ENCODE measurements at regions not wholly inside any gene's neighbourhood (a gene's known extent, or its start where the extent isn't known, plus 50 kb on each side); places are given as distances from the start of the nearest gene placed in this dataset.
"Not testable (repeated sequence)": the region's sequence is repeated elsewhere in the genome, so short reads cannot be mapped to it uniquely, and the experiment has no call there.

GRCh38 chr2:236375973-236376476, 111.8 kb upstream of the ASB18 start:
- no peak for DNase-seq (ENCODE audit: low read depth in 2 of 2)

GRCh38 chr2:236376566-236377244, 112.5 kb upstream of the ASB18 start:
- no peak for DNase-seq (ENCODE audit: low read depth in 2 of 2)

- DNase-seq (ENCODE audit: low read depth in 2 of 2) = no peak
These were observed 115.9 kb upstream of the ASB18 start for GRCh38 chr2:236380051-236380612.

GRCh38 chr2:236381253-236381652, 117.0 kb upstream of the ASB18 start:
- DNase-seq (ENCODE audit: low read depth in 2 of 2) = not testable (repeated sequence)

- not testable (repeated sequence) for DNase-seq (ENCODE audit: low read depth in 2 of 2)
These were observed 125.3 kb upstream of the ASB18 start for GRCh38 chr2:236389284-236390216.

GRCh38 chr2:236393101-236393500, 128.9 kb upstream of the ASB18 start:
- no peak for DNase-seq (ENCODE audit: low read depth in 2 of 2)

- DNase-seq (ENCODE audit: low read depth in 2 of 2) = no peak
These were observed 129.4 kb upstream of the ASB18 start for GRCh38 chr2:236393581-236393980.

GRCh38 chr2:236394571-236394970, 130.4 kb upstream of the ASB18 start:
- no peak for DNase-seq (ENCODE audit: low read depth in 2 of 2)

GRCh38 chr2:236395067-236395466, 130.9 kb upstream of the ASB18 start:
- DNase-seq (ENCODE audit: low read depth in 2 of 2) = no peak

GRCh38 chr2:236396818-236397350, 132.7 kb upstream of the ASB18 start:
- DNase-seq (ENCODE audit: low read depth in 2 of 2) = no peak

GRCh38 chr2:236397681-236398080, 133.5 kb upstream of the ASB18 start:
- no peak for DNase-seq (ENCODE audit: low read depth in 2 of 2)

- DNase-seq (ENCODE audit: low read depth in 2 of 2) = no peak
These were observed 135.2 kb upstream of the ASB18 start for GRCh38 chr2:236399409-236399808.

- DNase-seq (ENCODE audit: low read depth in 2 of 2) = no peak
These were observed 135.9 kb upstream of the ASB18 start for GRCh38 chr2:236400046-236400574.

GRCh38 chr2:236400594-236401360, 136.6 kb upstream of the ASB18 start:
- DNase-seq (ENCODE audit: low read depth in 2 of 2) = no peak

- DNase-seq (ENCODE audit: low read depth in 2 of 2) = no peak
These were observed 138.0 kb upstream of the ASB18 start for GRCh38 chr2:236402033-236402790.

- no peak for DNase-seq (ENCODE audit: low read depth in 2 of 2)
These were observed 138.9 kb upstream of the ASB18 start for GRCh38 chr2:236403125-236403524.

GRCh38 chr2:236403811-236404210, 139.6 kb upstream of the ASB18 start:
- no peak for DNase-seq (ENCODE audit: low read depth in 2 of 2)

- DNase-seq (ENCODE audit: low read depth in 2 of 2) = no peak
These were observed 140.1 kb upstream of the ASB18 start for GRCh38 chr2:236404346-236404745.

GRCh38 chr2:236405357-236405756, 141.2 kb upstream of the ASB18 start:
- DNase-seq (ENCODE audit: low read depth in 2 of 2) = no peak

GRCh38 chr2:236408090-236408489, 143.9 kb upstream of the ASB18 start:
- no peak for DNase-seq (ENCODE audit: low read depth in 2 of 2)

Measured in stimulated activated CD4-positive, alpha-beta T cell treated with anti-CD3 and anti-CD28 coated beads, Interleukin-15, amount 100 ng/mL, for 48 hours (primary cell).